ENCODE measurements at regions not wholly inside any gene's neighbourhood (a gene's known extent, or its start where the extent isn't known, plus 50 kb on each side); places are given as distances from the start of the nearest gene placed in this dataset.

- Histone ChIP-seq H3K18ac (ENCODE audit: low read length) (no peak overlapping the region), H2BK5ac (ENCODE audit: low read length) (no peak overlapping the region), H3K36me3 (ENCODE audit: control insufficient read depth, insufficient read depth, low read length) (no peaks in the 10 kb centered on the region), H3K27me3 (ENCODE audit: insufficient read depth, low read length, poor library complexity) (no peaks in the 10 kb centered on the region), H4K5ac (ENCODE audit: low read length) (no peak overlapping the region), H2BK120ac (ENCODE audit: low read depth, low read length) (no peak overlapping the region), H3K27ac (ENCODE audit: low read depth, low read length) (no peak overlapping the region), H4K8ac (ENCODE audit: low read depth, low read length) (no peak overlapping the region), H3K4ac (ENCODE audit: low read depth, low read length) (no peak overlapping the region), H3K4me2 (ENCODE audit: low read length) (no peak overlapping the region), H3K9ac (ENCODE audit: low read length) (no peak overlapping the region), H3K23ac (ENCODE audit: low read length) (no peak overlapping the region), H3K56ac (ENCODE audit: low read length) (no peak overlapping the region), H3K4me1 (ENCODE audit: control insufficient read depth, low read depth, low read length) (no peaks in the 10 kb centered on the region), H3K79me2 (ENCODE audit: control insufficient read depth, insufficient read depth, low read length) (no peaks in the 10 kb centered on the region), H2BK15ac (replicated peaks; ENCODE audit: low read depth) (no peak overlapping the region), H3K79me1 (ENCODE audit: low read length) (no peaks in the 10 kb centered on the region), H2AK5ac (ENCODE audit: low read length) (no peak overlapping the region), H3K4me3 (ENCODE audit: low read length) (no peak overlapping the region)
- no CpG with 5 or more reads among the region's 9 CpGs for whole genome bisulfite sequencing (ENCODE audit: extremely low coverage, insufficient coverage, low lambda C conversion rate)
- DNase-seq, result no peak
These were observed 62.0 kb upstream of the TAF1B start for GRCh38 chr2:9781252-9781651.

DNA sequence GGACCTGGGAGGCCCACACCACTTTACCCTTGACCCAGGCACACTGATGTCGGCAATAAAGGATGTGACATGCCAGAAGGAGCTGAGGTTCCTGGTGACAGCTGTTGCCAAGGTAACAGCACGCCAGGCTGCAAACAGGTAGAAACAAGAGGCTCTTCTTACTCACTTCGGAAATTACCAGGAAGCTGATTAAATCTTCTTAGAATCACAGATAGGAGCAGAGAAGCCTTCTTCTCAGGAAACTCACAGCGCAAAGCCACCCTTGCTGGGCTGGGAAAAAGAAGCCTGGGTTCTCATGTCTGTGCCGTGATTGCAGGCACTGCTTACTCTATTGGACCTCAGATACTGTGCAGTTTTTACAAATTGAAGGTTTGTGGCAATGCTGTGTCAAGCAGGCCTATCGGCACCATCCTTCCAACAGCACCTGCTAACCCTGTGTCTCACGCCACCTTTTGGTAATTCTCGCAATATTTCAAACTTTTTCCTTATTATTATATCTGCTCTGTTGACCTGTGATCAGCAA lies 61.0 kb upstream of the TAF1B start:
- Histone ChIP-seq H2BK15ac (replicated peaks; ENCODE audit: low read depth) (no peak overlapping the region), H3K56ac (ENCODE audit: low read length) (no peak overlapping the region), H4K5ac (ENCODE audit: low read length) (no peak overlapping the region), H4K8ac (ENCODE audit: low read depth, low read length) (no peak overlapping the region), H3K4me2 (ENCODE audit: low read length) (no peak overlapping the region), H2AK5ac (ENCODE audit: low read length) (no peak overlapping the region), H3K23ac (ENCODE audit: low read length) (no peak overlapping the region), H3K9ac (ENCODE audit: low read length) (no peak overlapping the region), H2BK120ac (ENCODE audit: low read depth, low read length) (no peak overlapping the region), H3K4me1 (ENCODE audit: control insufficient read depth, low read depth, low read length) (no peaks in the 10 kb centered on the region), H3K4me3 (ENCODE audit: low read length) (no peak overlapping the region), H3K18ac (ENCODE audit: low read length) (no peak overlapping the region), H3K79me1 (ENCODE audit: low read length) (no peaks in the 10 kb centered on the region), H3K4ac (ENCODE audit: low read depth, low read length) (no peak overlapping the region), H3K27ac (ENCODE audit: low read depth, low read length) (no peak overlapping the region), H3K36me3 (ENCODE audit: control insufficient read depth, insufficient read depth, low read length) (no peaks in the 10 kb centered on the region), H2BK5ac (ENCODE audit: low read length) (no peak overlapping the region), H3K27me3 (ENCODE audit: insufficient read depth, low read length, poor library complexity) (no peaks in the 10 kb centered on the region), H3K79me2 (ENCODE audit: control insufficient read depth, insufficient read depth, low read length) (no peaks in the 10 kb centered on the region)
- DNase-seq, result peak; percentile 87
- no CpG with 5 or more reads among the region's 8 CpGs for WGBS (ENCODE audit: extremely low coverage, insufficient coverage, low lambda C conversion rate)

DNA sequence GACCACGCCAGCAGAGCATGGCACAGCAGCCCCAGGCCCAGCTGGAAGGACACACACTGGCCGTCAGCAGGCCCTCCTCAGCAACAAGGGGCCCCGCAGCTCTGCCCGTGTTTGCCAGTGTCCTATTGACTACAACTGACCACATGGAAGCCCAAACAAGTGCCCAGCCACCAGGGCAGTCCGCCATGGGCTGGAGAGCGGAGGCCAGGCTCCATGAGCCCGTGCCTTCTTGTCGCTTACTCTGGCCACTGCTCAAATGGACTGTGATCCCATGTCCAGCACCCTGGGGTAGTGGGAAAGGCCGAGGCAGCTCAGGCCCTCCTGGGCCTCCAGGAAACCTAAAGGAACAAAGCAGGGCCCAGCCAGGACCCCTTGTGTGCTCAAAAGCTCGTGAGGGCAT lies 53.9 kb upstream of the TAF1B start:
- Histone ChIP-seq H3K9ac (ENCODE audit: low read length) (no peak overlapping the region), H4K5ac (ENCODE audit: low read length) (no peak overlapping the region), H2BK5ac (ENCODE audit: low read length) (no peak overlapping the region), H3K18ac (ENCODE audit: low read length) (no peak overlapping the region), H3K79me1 (ENCODE audit: low read length) (no peaks in the 10 kb centered on the region), H3K4ac (ENCODE audit: low read depth, low read length) (no peak overlapping the region), H3K56ac (ENCODE audit: low read length) (no peak overlapping the region), H3K79me2 (ENCODE audit: control insufficient read depth, insufficient read depth, low read length) (no peaks in the 10 kb centered on the region), H3K27me3 (ENCODE audit: insufficient read depth, low read length, poor library complexity) (no peaks in the 10 kb centered on the region), H2AK5ac (ENCODE audit: low read length) (no peak overlapping the region), H3K23ac (ENCODE audit: low read length) (no peak overlapping the region), H3K36me3 (ENCODE audit: control insufficient read depth, insufficient read depth, low read length) (no peaks in the 10 kb centered on the region), H3K4me3 (ENCODE audit: low read length) (no peak overlapping the region), H3K27ac (ENCODE audit: low read depth, low read length) (no peak overlapping the region), H2BK15ac (replicated peaks; ENCODE audit: low read depth) (no peak overlapping the region), H3K4me1 (ENCODE audit: control insufficient read depth, low read depth, low read length) (no peaks in the 10 kb centered on the region), H4K8ac (ENCODE audit: low read depth, low read length) (no peak overlapping the region), H3K4me2 (ENCODE audit: low read length) (no peak overlapping the region), H2BK120ac (ENCODE audit: low read depth, low read length) (no peak overlapping the region)
- DNase-seq, result no peak
- no CpG with 5 or more reads among the region's 10 CpGs for WGBS (ENCODE audit: extremely low coverage, insufficient coverage, low lambda C conversion rate)

GRCh38 chr2:9790702-9791225 lies 52.5 kb upstream of the TAF1B start:
- Histone ChIP-seq H4K8ac (ENCODE audit: low read depth, low read length) (no peak overlapping the region), H3K23ac (ENCODE audit: low read length) (no peak overlapping the region), H3K4me1 (ENCODE audit: control insufficient read depth, low read depth, low read length) (no peaks in the 10 kb centered on the region), H3K79me1 (ENCODE audit: low read length) (no peaks in the 10 kb centered on the region), H3K79me2 (ENCODE audit: control insufficient read depth, insufficient read depth, low read length) (no peaks in the 10 kb centered on the region), H3K27ac (ENCODE audit: low read depth, low read length) (no peak overlapping the region), H3K9ac (ENCODE audit: low read length) (no peak overlapping the region), H3K4ac (ENCODE audit: low read depth, low read length) (no peak overlapping the region), H3K4me3 (ENCODE audit: low read length) (no peak overlapping the region), H2BK120ac (ENCODE audit: low read depth, low read length) (no peak overlapping the region), H3K36me3 (ENCODE audit: control insufficient read depth, insufficient read depth, low read length) (no peaks in the 10 kb centered on the region), H3K27me3 (ENCODE audit: insufficient read depth, low read length, poor library complexity) (no peaks in the 10 kb centered on the region), H2BK5ac (ENCODE audit: low read length) (no peak overlapping the region), H2BK15ac (replicated peaks; ENCODE audit: low read depth) (no peak overlapping the region), H4K5ac (ENCODE audit: low read length) (no peak overlapping the region), H3K56ac (ENCODE audit: low read length) (no peak overlapping the region), H2AK5ac (ENCODE audit: low read length) (no peak overlapping the region), H3K18ac (ENCODE audit: low read length) (no peak overlapping the region), H3K4me2 (ENCODE audit: low read length) (no peak overlapping the region)
- WGBS (ENCODE audit: extremely low coverage, insufficient coverage, low lambda C conversion rate), result no CpG with 5 or more reads among the region's 8 CpGs
- no peak for DNase-seq

- Histone ChIP-seq H4K8ac (ENCODE audit: low read depth, low read length) (no peak overlapping the region), H3K27me3 (ENCODE audit: insufficient read depth, low read length, poor library complexity) (no peaks in the 10 kb centered on the region), H3K4me2 (ENCODE audit: low read length) (no peak overlapping the region), H3K56ac (ENCODE audit: low read length) (no peak overlapping the region), H2BK120ac (ENCODE audit: low read depth, low read length) (no peak overlapping the region), H3K36me3 (ENCODE audit: control insufficient read depth, insufficient read depth, low read length) (no peaks in the 10 kb centered on the region), H3K9ac (ENCODE audit: low read length) (no peak overlapping the region), H2BK15ac (replicated peaks; ENCODE audit: low read depth) (no peak overlapping the region), H3K18ac (ENCODE audit: low read length) (no peak overlapping the region), H2AK5ac (ENCODE audit: low read length) (no peak overlapping the region), H2BK5ac (ENCODE audit: low read length) (no peak overlapping the region), H3K4ac (ENCODE audit: low read depth, low read length) (no peak overlapping the region), H3K4me3 (ENCODE audit: low read length) (no peak overlapping the region), H3K23ac (ENCODE audit: low read length) (no peak overlapping the region), H3K79me2 (ENCODE audit: control insufficient read depth, insufficient read depth, low read length) (no peaks in the 10 kb centered on the region), H4K5ac (ENCODE audit: low read length) (no peak overlapping the region), H3K27ac (ENCODE audit: low read depth, low read length) (no peak overlapping the region), H3K4me1 (ENCODE audit: control insufficient read depth, low read depth, low read length) (no peaks in the 10 kb centered on the region), H3K79me1 (ENCODE audit: low read length) (no peaks in the 10 kb centered on the region)
- no CpG with 5 or more reads among the region's 4 CpGs for WGBS (ENCODE audit: extremely low coverage, insufficient coverage, low lambda C conversion rate)
- DNase-seq, result no peak
These were observed 51.6 kb upstream of the TAF1B start for GRCh38 chr2:9791711-9792110.

All from mesendoderm (in vitro differentiated cells).